Coronary artery (tissue), 2 donors: ENCODE measurements at regions not wholly inside any gene's neighbourhood (a gene's known extent, or its start where the extent isn't known, plus 50 kb on each side); places are given as distances from the start of the nearest gene placed in this dataset.

Experiments used
- DNase-seq: peaks from one replicate; pipeline ENCODE4 v3.0.0-alpha.2; 2017; ENCODE audit warnings: low spot score
- H3K27ac ChIP-seq, 2 donors: fragments of 200-600 bp; sonication (generic); one replicate each; pipeline ENCODE4 v1.5.1; 2016 to 2019
- H3K4me3 ChIP-seq: fragments of 200-600 bp; sonication (generic); 2 replicates; pipeline ENCODE4 v1.5.1; 2016; ENCODE audit warnings: mild to moderate bottlenecking, moderate library complexity
- CTCF ChIP-seq: fragments of 200-600 bp; sonication (generic); IDR thresholded peaks from one replicate; pipeline ENCODE4 v1.5.1; 2019; ENCODE audit warnings: antibody characterized with exemption

- no peak for DNase-seq
- Histone ChIP-seq H3K27ac (no peak overlapping the region), H3K4me3 (no peak overlapping the region)
- TF ChIP-seq CTCF = no peak
Observed at GRCh38 chr12:90058704-90059103, 350.1 kb upstream of the ATP2B1 start.

- no peak for TF ChIP-seq CTCF
- no peak overlapping the region for H3K4me3 ChIP-seq
- H3K27ac ChIP-seq = no peak overlapping the region
- no peak for DNase-seq
Observed at GRCh38 chr12:90055071-90055470, 346.4 kb upstream of the ATP2B1 start.

GRCh38 chr12:90048918-90049317 lies 340.3 kb upstream of the ATP2B1 start:
- no peak for TF ChIP-seq CTCF
- DNase-seq = no peak
- Histone ChIP-seq H3K4me3 (no peak overlapping the region), H3K27ac (no peak overlapping the region)

GRCh38 chr12:90045559-90045958 lies 336.9 kb upstream of the ATP2B1 start:
- DNase-seq = no peak
- no peak for TF ChIP-seq CTCF
- no peak overlapping the region for H3K4me3 ChIP-seq
- H3K27ac ChIP-seq = no peak overlapping the region

- no peak for DNase-seq
- TF ChIP-seq CTCF = no peak
- Histone ChIP-seq H3K4me3 (no peak overlapping the region), H3K27ac (no peak overlapping the region)
Observed at GRCh38 chr12:90044069-90044468, 335.4 kb upstream of the ATP2B1 start.

GRCh38 chr12:90042920-90043641 lies 334.4 kb upstream of the ATP2B1 start:
- no peak for DNase-seq
- H3K27ac ChIP-seq = no peak overlapping the region
- H3K4me3 ChIP-seq = no peak overlapping the region
- no peak for TF ChIP-seq CTCF

- TF ChIP-seq CTCF = no peak
- H3K4me3 ChIP-seq = no peak overlapping the region
- DNase-seq = no peak
- H3K27ac ChIP-seq = no peak overlapping the region
Observed at GRCh38 chr12:90038289-90038688, 329.7 kb upstream of the ATP2B1 start.
